Mesenteric fat pad (tissue), 1 donor: ENCODE measurements at regions not wholly inside any gene's neighbourhood (a gene's known extent, or its start where the extent isn't known, plus 50 kb on each side); places are given as distances from the start of the nearest gene placed in this dataset.
"Not testable (repeated sequence)": the region's sequence is repeated elsewhere in the genome, so short reads cannot be mapped to it uniquely, and the experiment has no call there.

Experiments used
- DNase-seq: peaks from one replicate; pipeline ENCODE4 v3.0.0-alpha.2; 2020; ENCODE audit warnings: low spot score
- donor health status: DM: yes; HTN: yes; CAD: no.

DNA sequence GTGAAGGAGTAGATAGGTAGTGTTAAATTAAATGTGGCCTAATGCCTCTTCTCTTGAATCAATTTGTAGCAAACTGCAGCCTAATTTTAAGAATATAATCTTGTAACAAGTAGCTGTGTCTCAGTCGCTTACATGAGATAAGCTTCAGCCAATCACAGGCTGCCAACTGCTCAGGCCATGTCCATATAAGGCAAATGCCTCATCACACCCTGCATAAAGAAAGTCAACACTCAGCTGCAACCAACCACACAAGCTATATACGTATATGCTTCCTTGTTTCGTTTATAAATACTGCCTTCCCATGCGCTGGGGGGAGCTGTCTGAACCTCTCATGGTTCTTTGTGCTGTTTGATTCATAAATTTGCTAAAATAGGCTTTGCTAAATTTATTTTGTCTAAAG lies 476.3 kb downstream of the TRIB2 start:
- DNase-seq = no peak

DNA sequence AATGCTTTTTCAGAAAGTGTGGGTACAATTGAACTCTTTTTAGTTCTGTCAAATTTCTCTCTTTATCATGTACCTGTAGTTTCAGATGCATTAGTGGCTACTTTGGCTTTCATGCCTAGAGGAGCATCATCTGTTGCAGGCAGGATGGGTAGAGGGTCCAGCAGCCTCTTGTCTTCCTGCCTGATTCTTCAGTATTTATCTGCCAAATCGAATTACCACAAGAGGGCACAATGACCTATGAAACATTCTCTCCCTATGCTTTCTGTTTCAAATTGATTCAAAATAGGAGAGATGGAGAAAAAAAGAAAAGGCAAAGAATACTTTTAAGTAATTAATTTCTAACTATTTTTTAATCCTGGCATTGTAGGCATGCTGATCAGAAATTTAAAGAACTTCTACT lies 477.2 kb downstream of the TRIB2 start:
- no peak for DNase-seq

DNA sequence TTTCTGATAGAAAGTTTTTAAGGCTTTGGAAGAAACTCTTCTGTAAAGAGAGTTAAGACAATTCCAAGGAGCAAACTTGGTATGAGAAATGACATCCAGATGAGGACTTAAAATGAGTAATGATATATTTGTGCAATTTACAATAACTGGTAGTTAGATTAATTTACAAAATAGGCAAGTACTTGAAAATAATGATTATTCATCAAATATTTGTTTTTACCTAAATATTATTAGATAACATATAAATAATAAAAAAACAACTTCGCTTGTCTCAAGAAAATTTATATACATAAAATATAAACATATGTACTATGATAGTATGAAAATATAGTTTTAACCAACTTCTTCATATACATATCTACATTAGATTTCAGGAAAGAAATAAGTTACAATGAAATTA lies 478.5 kb downstream of the TRIB2 start:
- no peak for DNase-seq

DNA sequence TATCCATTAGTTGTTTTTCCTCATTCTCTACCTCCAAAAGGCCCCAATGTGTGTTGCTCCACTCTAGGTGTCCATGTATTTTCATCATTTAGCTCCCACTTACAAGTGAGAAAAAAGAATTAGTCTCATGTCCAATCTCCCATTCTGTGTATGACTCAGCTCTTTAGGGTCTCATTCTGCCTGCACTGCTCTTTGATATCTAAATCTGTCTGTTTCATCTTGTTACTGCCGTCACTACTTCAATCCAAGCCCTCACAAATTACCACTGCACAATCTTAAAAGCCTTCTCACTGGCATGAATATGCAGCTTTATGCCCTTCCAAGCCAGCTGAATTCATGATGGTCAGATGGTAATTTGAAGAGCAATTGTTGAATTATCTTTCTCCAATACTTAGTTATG lies 480.5 kb downstream of the TRIB2 start:
- DNase-seq = no peak

DNA sequence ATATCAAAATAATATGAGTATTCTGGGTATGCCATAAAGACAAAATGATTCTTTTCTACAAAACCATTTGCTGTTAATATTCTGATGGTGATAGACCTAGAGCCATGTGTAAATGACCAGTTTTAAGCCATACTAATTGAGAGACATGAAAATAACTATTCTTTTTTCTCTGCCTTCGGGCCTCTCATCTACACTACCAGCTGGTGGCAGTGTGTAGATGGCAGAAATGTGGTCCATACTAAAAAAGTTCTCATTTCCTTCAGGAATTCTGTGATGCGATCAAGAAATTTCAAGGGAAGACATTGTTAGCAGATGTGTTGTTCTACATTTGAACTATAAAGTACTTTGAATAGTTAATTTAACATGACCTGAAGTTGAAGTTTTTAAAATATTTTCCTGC lies 485.2 kb downstream of the TRIB2 start:
- no peak for DNase-seq

DNA sequence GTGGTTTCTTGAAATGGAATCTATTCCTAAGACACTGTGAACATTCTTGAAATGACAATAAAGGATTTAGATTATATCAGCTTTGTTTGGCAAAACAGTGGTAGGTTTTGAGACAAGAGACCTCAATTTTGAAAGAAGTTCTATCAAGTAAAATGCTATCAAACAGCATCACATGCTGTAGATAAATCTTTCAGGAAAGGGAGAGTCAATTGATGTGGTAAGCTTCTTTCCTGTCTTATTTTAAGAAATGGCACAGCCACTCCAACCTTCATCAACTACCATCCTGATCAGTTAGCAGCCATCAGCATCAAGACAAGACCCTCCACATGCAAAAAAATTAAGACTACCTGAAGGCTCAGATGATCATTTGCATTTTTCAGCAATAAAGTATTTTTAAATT lies 495.4 kb downstream of the TRIB2 start:
- DNase-seq = no peak

DNA sequence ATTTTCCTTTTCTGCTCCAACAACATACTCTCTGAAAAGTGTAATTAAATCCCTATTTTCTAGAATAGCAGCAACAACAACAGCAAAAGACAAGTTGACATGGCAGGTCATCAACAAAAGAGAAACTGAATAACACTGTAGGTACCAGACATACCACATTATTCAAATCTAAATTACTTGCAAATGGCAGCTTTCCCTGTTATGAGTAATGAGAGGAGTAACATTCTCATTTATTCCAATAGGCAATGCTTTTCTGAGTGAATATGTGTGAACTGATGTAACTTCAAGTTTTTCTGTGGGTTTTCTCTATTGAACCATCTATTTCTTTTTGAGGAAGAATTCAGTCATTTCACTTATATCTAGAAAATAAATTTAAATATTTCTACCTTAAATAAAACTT lies 501.5 kb downstream of the TRIB2 start:
- DNase-seq = no peak

DNA sequence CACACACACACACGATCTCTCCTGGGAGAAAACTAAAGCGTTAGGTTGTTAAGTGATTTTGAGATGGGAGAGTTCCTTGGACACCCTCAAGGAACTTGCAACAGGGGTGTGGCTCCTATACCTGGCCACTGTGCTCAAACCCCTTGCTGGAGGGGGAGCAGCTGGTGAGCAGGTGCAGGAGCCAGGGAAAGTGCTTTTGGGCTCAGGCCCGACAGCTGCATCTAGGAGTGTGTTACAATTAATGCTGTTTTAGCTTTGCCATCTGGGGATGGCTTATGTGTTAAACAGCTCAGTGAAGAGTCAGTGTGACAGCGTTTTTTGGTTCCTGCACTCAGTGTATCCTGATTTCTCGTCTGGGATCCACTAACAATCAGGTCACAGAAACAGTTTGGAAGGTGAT lies 510.8 kb downstream of the TRIB2 start:
- DNase-seq = no peak

DNA sequence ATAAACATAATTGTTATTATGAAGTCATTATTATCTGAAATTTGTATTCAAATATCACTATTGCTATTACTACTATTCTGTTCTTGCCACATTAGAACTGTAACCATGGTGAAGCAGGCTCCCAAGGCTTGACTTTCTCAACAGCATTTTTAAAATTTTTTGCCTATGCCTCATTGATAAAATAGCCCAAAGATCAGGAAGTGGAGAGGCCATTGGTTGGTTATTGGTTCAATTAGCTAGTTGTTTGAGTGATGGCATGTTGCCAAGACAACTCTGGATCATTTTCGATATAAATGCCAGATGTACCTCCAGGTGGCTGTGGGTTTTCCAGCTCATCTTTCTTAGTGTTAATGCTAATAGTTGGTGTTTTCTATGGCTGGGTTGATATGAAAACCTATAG lies 513.5 kb downstream of the TRIB2 start:
- no peak for DNase-seq

DNA sequence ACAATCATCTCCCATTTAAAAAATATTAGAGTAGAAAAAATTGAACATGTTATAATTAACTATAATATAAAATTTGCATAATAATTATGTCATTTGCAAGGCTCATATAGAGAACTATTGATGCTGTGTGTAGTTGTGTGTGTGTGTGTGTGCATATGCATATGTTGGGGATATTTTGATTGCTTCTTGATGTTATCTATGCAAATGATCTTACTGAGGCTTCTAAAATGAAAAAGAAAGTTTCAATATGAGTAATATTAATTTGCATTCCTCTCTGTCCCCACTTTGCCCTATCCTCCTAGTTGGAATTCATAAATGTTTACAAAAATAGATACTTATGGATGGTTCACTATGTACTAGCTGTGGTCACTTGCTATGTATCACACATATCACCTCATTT lies 523.3 kb downstream of the TRIB2 start:
- DNase-seq = no peak

DNA sequence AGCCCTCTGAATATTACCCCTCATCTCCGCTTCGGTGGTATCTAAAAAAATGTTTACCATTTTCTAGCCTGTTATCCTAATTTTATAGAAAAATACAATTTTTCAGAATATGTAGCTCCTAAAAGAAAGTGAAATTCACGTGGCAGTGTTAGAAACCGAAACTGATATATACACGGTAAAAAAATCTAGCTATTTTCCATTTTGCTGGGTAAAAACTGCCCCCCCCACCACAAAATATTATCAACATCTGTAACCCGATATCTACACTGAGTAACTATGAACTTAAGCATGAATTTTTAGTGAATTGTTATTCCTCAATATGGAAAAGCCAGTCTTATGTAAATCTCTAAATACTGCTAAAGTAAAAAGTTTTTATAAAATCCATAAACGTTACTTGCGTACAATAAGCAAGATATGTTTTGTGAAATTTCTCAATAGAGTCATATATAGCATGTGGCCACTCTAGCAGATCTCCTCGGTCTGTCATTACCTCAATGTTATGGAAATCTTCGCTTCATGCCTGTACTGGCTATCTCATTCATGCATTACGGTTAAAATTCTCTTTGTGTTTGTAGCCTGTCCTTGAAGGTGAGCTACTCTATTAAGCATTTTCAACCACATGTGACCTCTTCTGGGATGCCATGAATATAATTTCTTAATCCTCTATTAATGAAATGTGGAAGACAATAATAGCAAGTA lies 524.2 kb downstream of the TRIB2 start:
- no peak for DNase-seq

DNA sequence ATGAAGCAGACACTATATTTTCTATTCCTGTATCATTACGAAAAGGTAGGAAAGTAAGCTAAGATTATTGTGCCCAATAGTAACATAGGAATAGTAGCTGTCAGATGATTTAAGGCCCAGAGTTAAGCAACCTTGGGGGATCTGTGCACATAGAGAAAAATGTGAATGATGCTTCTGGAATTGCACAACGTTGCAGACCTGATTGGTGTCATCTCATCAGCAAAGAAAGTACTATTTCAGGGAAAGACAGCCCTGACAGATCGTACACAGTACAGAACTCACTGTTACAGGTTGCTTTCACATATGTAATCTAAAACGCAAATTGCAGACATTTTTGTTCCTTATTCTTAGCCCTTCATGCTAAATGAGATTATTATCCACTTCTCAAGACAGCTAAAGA lies 535.9 kb downstream of the TRIB2 start:
- DNase-seq = no peak

DNA sequence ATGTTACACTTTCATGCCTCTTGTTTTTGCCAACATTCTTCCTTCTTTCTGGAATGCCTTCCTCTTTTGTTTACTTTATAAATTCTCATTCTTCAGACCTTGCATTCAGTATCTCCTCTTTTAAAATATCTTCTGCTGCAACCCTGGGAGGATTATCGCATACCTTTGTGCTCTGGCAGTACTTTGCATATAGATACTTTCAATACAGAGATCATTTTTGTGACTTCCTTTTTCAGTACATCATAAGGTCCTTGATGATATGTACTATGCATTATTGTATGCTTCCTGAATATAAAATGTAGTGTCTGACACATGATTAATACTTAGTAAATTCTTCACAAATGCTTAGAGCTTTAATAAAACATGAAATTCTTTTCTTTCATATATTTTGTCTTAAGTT lies 538.7 kb downstream of the TRIB2 start:
- DNase-seq = no peak

DNA sequence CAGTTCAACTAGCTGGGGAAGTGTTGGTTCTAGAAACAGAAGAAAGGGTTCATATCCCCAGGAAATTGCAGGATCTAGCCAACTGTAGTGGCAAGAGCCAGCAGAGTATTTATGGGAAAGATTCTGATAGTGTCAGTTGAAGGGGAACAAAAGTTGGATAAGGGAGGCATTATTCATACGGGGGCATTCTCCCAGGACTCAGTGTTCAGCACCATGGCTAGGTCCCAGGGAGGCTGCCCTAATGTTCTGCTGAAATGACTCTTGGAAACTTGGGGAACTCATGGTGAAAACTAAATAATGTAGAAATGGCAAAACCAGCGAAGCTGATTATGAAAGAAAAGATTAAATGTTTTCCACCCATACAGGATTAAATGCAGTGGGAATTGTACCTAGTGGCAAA lies 543.7 kb downstream of the TRIB2 start:
- no peak for DNase-seq

DNA sequence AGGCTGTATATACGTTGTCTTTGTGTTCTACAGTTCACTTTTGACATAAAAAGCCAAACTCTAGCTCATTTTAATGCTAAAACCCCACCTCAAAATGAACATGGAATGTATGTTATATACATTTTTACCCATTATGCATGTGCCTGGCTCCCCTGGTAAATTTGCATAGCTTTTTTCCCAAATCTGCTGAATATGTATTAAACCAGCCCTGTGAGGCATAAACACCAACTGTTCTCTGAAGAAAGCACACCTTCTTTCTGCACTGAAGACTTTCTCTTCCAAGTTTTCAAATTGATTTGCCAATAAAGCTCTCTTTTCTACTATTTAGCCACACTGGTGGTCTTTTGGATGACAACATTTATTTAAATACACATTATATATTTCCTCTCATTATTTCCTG lies 549.4 kb downstream of the TRIB2 start:
- DNase-seq = no peak

DNA sequence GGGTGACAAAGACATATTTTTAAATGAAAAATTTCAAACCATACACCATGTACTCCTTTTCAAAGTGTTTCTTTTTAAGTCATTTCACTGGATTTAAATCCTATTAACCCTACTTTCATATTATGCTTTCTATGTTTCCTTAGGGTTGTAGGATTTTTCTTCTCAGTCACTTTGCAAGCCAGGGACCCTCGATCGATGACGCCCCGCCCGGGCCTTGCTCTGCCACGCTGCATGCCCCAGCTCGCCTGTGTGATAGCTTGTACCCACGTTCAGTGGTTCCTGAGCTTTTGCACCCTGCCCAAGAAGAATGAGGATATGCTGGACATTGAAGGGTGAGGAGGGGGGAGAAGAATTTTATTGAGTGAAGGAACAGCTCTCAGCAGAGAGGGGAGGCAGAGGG lies 568.0 kb downstream of the TRIB2 start:
- no peak for DNase-seq

DNA sequence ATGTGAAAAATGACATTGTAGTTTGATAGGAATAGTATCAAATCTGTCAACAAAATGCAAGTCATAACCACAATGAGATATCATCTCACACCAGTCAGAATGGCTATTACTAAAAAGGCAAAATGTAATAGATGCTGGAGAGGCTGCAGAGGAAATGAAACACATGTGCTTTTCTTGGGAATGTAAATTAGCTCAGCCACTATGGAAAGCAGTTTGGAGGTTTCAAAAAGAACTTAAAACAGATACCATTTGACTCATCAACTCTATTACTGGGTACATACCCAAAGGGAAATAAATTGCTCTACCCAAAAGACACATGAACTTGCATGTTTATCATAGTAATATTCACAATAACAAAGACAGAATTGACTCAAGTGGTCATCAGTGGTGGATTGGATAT lies 572.6 kb downstream of the TRIB2 start:
- DNase-seq = no peak

DNA sequence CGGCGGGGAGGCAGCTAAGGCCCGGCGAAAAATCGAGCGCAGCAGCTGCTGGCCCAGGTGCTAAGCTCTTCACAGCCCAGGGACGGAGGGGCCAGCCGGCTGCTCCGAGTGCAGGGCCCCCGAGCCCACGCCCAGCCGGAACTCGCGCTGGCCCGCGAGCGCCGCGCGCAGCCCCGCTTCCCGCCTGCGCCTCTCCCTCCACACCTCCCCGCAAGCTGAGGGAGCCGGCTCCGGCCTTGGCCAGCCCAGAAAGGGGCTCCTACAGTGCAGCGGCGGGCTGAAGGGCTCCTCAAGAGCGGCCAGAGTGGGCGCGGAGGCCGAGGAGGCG lies 591.7 kb downstream of the TRIB2 start:
- DNase-seq = not testable (repeated sequence)

DNA sequence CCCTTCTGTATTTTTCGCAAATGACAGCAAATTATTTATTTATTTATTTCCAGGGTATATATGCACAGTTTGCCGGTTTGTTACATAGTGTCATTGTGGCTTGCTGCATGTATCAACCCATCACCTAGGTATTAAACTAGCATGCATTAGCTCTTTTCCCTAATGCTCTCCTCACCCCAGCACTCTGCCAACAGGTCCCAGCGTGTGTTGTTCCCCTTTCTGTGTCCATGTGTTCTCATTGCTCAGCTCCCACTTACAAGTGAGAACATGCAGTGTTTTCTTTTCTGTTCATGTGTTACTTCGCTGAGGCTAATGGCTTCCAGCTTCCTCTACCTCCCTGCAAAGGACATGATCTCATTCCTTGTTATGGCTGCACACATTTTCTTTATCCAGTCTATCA lies 592.3 kb downstream of the TRIB2 start:
- no peak for DNase-seq

DNA sequence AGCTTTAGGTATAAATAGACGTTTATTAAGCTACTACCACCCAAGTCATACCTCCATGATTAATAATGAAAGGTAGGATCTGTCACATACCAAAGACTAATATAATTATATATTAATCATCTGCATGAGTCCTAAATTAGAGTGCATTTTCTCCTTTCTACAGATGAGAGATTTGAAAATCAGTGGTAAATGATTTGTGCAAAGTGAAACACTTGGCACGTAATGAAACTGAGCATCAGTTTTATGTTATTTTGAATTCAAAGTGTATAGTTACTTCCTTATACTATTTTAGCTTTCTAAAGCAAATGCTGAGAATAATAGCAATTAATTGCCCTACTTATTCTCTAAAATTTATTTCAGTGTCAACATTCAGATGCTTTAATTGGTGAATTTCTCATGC lies 615.3 kb downstream of the TRIB2 start:
- no peak for DNase-seq

DNA sequence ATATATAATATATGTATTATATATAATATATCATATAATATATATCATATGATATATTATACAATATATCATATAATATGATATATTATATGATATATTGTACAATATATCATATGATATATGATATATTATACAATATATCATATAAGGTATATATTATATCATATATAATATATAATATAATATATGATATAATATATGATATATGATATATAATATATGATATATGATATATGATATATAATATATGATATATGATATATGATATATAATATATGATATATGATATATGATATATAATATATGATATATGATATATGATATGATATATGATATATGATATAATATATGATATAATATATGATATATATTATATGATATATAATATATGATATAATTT lies 617.3 kb downstream of the TRIB2 start:
- DNase-seq = not testable (repeated sequence)

DNA sequence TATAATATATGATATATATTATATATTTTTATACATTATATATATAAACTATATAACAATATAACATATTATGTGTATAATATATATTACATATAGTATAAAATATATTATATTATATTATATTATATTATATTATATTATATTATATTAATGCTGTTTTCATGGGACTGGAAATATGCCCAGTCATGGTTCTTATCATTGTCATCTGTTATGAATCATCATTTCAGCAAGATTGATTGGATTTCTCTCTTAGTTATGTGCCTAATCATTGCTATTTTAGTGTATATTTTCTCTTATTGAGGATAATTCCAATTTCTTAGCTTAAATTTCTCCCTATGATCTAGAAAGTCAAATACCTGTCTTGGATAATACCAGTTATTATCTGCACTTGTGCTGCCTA lies 617.8 kb downstream of the TRIB2 start:
- DNase-seq = no peak

DNA sequence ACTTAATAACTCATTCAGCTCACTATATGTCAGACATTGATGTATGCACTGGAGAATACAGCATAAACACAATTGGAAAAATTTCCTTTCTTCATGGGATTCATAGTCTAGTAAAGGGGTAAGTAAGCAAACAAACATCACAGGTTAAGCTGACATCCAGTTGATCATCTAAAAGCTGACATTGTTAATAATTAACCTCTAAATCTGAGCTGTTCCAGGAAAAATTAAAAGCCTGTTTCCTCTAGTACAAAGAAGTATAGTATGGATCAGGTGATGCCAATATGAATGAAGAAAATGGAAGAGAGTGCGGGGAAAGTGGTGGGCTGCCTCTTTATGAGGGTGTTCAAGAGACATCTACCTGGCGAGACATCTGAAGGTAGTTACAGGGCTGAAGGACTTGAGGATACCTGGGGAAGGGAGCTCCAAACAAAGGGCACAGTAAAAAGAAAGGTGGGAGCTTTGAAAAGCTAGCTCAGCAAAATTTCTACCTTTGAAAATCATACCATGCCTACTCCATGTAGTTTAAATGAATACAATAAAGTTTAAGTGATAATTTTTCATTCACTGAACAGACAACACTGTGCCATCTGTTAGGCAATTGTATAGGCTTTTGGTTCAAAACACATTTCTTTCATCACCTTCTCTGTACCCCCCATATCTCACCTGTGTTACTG lies 619.3 kb downstream of the TRIB2 start:
- DNase-seq = no peak

DNA sequence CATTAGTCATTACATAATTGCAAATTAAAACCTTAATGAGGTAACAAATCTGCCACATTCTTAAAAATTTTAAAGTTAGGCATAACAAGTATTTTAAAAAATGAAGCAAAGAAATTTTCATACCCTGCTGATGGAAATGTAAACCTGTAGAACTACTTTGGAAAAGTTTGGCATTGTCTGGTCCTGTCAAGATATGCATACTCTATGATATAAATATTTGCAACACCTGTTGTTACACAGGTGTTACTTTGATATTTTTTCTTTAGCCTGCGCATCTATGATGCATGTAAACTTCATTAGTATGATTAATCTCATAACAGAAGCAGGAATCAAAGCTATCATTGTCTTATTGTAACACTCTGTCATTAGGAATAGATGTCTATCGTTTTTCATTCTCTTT lies 634.3 kb downstream of the TRIB2 start:
- DNase-seq = no peak
